ENCODE measurements at regions not wholly inside any gene's neighbourhood (a gene's known extent, or its start where the extent isn't known, plus 50 kb on each side); places are given as distances from the start of the nearest gene placed in this dataset.

DNA sequence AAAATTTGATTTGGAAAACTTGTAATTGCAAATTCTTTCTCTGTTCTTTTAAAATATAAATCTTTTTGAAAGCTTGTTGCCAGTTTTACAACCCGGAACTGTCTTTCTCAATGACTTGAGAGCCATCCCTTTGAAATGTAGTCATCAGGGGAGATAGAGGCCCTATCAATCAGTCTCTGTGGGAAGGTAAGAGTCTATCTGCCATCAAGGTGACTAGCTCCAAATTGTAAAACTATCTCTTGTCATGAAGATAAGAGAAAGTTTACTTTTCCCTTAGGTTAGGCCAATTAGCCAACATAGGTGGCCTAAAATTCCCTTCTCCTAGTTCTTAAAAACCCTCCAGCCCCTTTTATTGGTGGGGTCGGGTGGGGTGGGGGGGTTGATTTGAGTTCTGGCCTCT is 469.1 kb upstream of the IRAK1BP1 start:
- no peaks in the 10 kb centered on the region for H3K4me1 ChIP-seq
- H3K27me3 ChIP-seq (ENCODE audit: low read depth) = no peaks in the 10 kb centered on the region
- H3K4me3 ChIP-seq = no peak overlapping the region
- H3K27ac ChIP-seq (replicated peaks) = no peak overlapping the region
- no peak for TF ChIP-seq CTCF (IDR thresholded peaks at IDR 0.05; ENCODE audit: borderline replicate concordance)
- no peaks in the 10 kb centered on the region for H3K36me3 ChIP-seq
- intact Hi-C loops (cut with micrococcal nuclease) = no loop called here
- DNase-seq = no peak
- H3K9me3 ChIP-seq (replicated peaks) = no peaks in the 10 kb centered on the region

DNA sequence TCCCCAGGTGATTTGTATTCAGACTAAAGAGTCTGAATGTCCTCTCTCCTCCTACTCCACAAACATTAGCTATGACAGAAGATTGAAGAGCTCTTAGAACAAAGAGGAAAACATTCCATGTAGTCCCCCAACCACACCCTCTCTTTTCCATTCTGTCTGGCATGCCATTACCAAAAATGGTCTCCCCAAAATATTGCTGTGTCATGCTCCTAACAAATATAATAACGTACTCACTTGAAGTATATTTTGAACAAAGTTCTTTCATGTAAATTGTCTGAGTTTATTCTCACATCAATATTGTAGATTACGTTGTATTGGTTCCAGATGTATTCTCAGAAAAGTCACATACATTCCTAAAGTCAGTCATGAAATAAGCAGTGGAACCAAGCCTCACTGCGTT is 467.3 kb upstream of the IRAK1BP1 start:
- no peak for TF ChIP-seq CTCF (IDR thresholded peaks at IDR 0.05; ENCODE audit: borderline replicate concordance)
- no peak for DNase-seq
- intact Hi-C loops (cut with micrococcal nuclease) = no loop called here
- Histone ChIP-seq H3K9me3 (replicated peaks) (peaks cover 1% of the 10 kb centered on the region), H3K27ac (replicated peaks) (no peak overlapping the region), H3K36me3 (no peaks in the 10 kb centered on the region), H3K4me3 (no peak overlapping the region), H3K4me1 (no peaks in the 10 kb centered on the region), H3K27me3 (ENCODE audit: low read depth) (no peaks in the 10 kb centered on the region)

GRCh38 chr6:78427386-78427785 is 440.0 kb upstream of the IRAK1BP1 start:
- no peaks in the 10 kb centered on the region for H3K36me3 ChIP-seq
- no peak overlapping the region for H3K4me3 ChIP-seq
- no peak for TF ChIP-seq CTCF (IDR thresholded peaks at IDR 0.05; ENCODE audit: borderline replicate concordance)
- H3K4me1 ChIP-seq = no peaks in the 10 kb centered on the region
- H3K27me3 ChIP-seq (ENCODE audit: low read depth) = no peaks in the 10 kb centered on the region
- H3K9me3 ChIP-seq (replicated peaks) = peaks cover 33% of the 10 kb centered on the region
- DNase-seq = no peak
- intact Hi-C loops (cut with micrococcal nuclease) = no loop called here
- no peak overlapping the region for H3K27ac ChIP-seq (replicated peaks)

DNA sequence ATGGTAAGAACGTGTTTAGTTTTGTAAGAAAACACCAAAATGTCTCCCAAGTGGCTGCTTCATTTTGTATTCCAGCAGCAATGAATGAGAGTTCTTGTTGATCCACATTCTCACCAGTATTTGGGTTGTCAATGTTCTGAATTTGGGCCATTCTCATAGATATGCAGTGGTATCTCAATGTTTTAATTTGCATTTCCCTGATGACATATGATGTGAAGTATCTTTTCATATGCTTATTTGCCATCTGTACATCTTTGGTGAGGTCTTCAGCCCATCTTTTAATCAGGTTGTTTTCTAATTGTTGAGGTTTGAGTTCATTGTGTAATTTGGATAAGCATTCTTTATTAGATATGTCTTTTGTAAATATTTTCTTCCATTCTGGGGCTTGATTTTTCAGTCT is 436.8 kb upstream of the IRAK1BP1 start:
- Histone ChIP-seq H3K4me1 (no peaks in the 10 kb centered on the region), H3K9me3 (replicated peaks) (peaks cover 4% of the 10 kb centered on the region), H3K4me3 (no peak overlapping the region), H3K27ac (replicated peaks) (no peak overlapping the region), H3K27me3 (ENCODE audit: low read depth) (no peaks in the 10 kb centered on the region), H3K36me3 (no peaks in the 10 kb centered on the region)
- no peak for TF ChIP-seq CTCF (IDR thresholded peaks at IDR 0.05; ENCODE audit: borderline replicate concordance)
- intact Hi-C loops (cut with micrococcal nuclease) = no loop called here
- DNase-seq = no peak

- H3K36me3 ChIP-seq = no peaks in the 10 kb centered on the region
- H3K4me3 ChIP-seq = no peak overlapping the region
- intact Hi-C loops (cut with micrococcal nuclease) = no loop called here
- H3K9me3 ChIP-seq (replicated peaks) = no peaks in the 10 kb centered on the region
- no peak overlapping the region for H3K27ac ChIP-seq (replicated peaks)
- no peaks in the 10 kb centered on the region for H3K4me1 ChIP-seq
- no peak for DNase-seq
- no peaks in the 10 kb centered on the region for H3K27me3 ChIP-seq (ENCODE audit: low read depth)
- no peak for TF ChIP-seq CTCF (IDR thresholded peaks at IDR 0.05; ENCODE audit: borderline replicate concordance)
Observed at GRCh38 chr6:78435671-78436070, 431.7 kb upstream of the IRAK1BP1 start.

- H3K4me3 ChIP-seq = no peak overlapping the region
- no peaks in the 10 kb centered on the region for H3K4me1 ChIP-seq
- H3K27ac ChIP-seq (replicated peaks) = no peak overlapping the region
- H3K36me3 ChIP-seq = no peaks in the 10 kb centered on the region
- no peaks in the 10 kb centered on the region for H3K9me3 ChIP-seq (replicated peaks)
- DNase-seq = no peak
- intact Hi-C loops (cut with micrococcal nuclease) = no loop called here
- TF ChIP-seq CTCF (IDR thresholded peaks at IDR 0.05; ENCODE audit: borderline replicate concordance) = no peak
- no peaks in the 10 kb centered on the region for H3K27me3 ChIP-seq (ENCODE audit: low read depth)
Observed at GRCh38 chr6:78436335-78436734, 431.0 kb upstream of the IRAK1BP1 start.

Data from left ventricle myocardium inferior (tissue), 1 donor.